K562 (cell line): ENCODE measurements at regions not wholly inside any gene's neighbourhood (a gene's known extent, or its start where the extent isn't known, plus 50 kb on each side); places are given as distances from the start of the nearest gene placed in this dataset.

ENCODE experiments used
- ATAC-seq: fragments of 200-7000 bp; cut with Tn5 transposase; 3 replicates; pipeline ENCODE4 v1.9.1; 2020; ENCODE audit warnings: moderate library complexity
- BruUV-seq: library from RNA; stranded (reverse); fragments of 400-500 nt; replicated peaks from 2 replicates; lab custom pipeline; 2021; lab: Mats Ljungman, UMichigan
- CTCF ChIA-PET: fragments of 300-600 bp; formaldehyde crosslinking; extraction: SDS; loops from one replicate; lab custom pipeline; 2021; ENCODE audit warnings: low intra/inter-chr PET ratio; lab: Yijun Ruan, JAX
- POLR2A ChIA-PET: fragments of 300-600, 350-650 bp; sonication (Branson Sonifier 250); formaldehyde crosslinking; extraction: SDS; loops from one replicate; lab custom pipeline; 2021; ENCODE audit warnings: antibody characterized with exemption, inconsistent platforms; lab: Yijun Ruan, JAX
- DNase-seq, 4 experiments: peaks; one replicate each; pipeline versions ENCODE4 v3.0.0 to v3.0.0-alpha.2; 2011 to 2018; ENCODE audit warnings: low spot score in 3 of 4, mixed read lengths in 3 of 4; ENCODE audit errors: extremely low read depth in 1 of 4
- FAIRE-seq: peaks from 2 replicates; lab custom pipeline; 2011; peaks lifted over from hg19 to GRCh38; lab: Jason Lieb, UNC
- H2AFZ ChIP-seq: 2 replicates; pipeline ENCODE4 v1.6.0; 2011; ENCODE audit warnings: low read depth, low read length, control low read depth, inconsistent platforms
- H3K27ac ChIP-seq: fragments of 200-600 bp; 3 replicates; pipeline ENCODE4 v1.8.0; 2011; ENCODE audit warnings: low read depth, mild to moderate bottlenecking, control low read depth, inconsistent platforms, low read length, moderate library complexity, mixed read lengths; ENCODE audit errors: extremely low read depth
- H3K27me3 ChIP-seq, 2 experiments: fragments of 300-600 bp in 1 of 2; 2 replicates in 1 of 2; 3 replicates in 1 of 2; pipeline versions ENCODE4 v1.6.0 to v1.8.0; 2011; ENCODE audit warnings: inconsistent platforms in 2 of 2, low read length in 2 of 2, mild to moderate bottlenecking in 1 of 2, mixed read lengths in 1 of 2, moderate library complexity in 1 of 2; ENCODE audit not compliant: control insufficient read depth in 2 of 2, insufficient read depth in 2 of 2
- H3K36me3 ChIP-seq: fragments of 300-600 bp; 3 replicates; pipeline ENCODE4 v1.8.0; 2011; ENCODE audit warnings: mild to moderate bottlenecking, low read length, inconsistent platforms; ENCODE audit not compliant: control insufficient read depth, insufficient read depth
- H3K4me1 ChIP-seq, 2 experiments: fragments of 200-600 bp in 1 of 2; replicated peaks in 1 of 2; 2 replicates in 1 of 2; 3 replicates in 1 of 2; pipeline versions ENCODE4 v1.5.1 to v1.8.0; 2011; ENCODE audit warnings: inconsistent platforms in 2 of 2, low read length in 2 of 2, mild to moderate bottlenecking in 1 of 2, mixed read lengths in 1 of 2, moderate library complexity in 1 of 2; ENCODE audit not compliant: control insufficient read depth in 2 of 2, insufficient read depth in 2 of 2
- H3K4me2 ChIP-seq: 2 replicates; pipeline ENCODE4 v1.6.1; 2011; ENCODE audit warnings: low read length, control low read depth, inconsistent platforms, mixed read lengths; ENCODE audit not compliant: insufficient read depth
- H3K4me3 ChIP-seq: fragments of 200-600 bp; sonication (generic), shearing (Covaris generic); 2 replicates; pipeline ENCODE4 v1.5.1; 2016; ENCODE audit warnings: control low read depth, inconsistent platforms
- H3K79me2 ChIP-seq: fragments of 200-600 bp; 3 replicates; pipeline ENCODE4 v1.8.0; 2011; ENCODE audit warnings: low read length, inconsistent platforms; ENCODE audit not compliant: control insufficient read depth, insufficient read depth
- H3K9ac ChIP-seq, 2 experiments: 2 replicates each; pipeline versions ENCODE4 v1.6.0 to v1.6.1; 2011; ENCODE audit warnings: low read depth in 2 of 2, low read length in 2 of 2, control low read depth in 1 of 2, inconsistent platforms in 1 of 2, mild to moderate bottlenecking in 1 of 2, mixed read lengths in 1 of 2; ENCODE audit not compliant: insufficient read depth in 1 of 2
- H3K9me1 ChIP-seq: one replicate; pipeline ENCODE4 v1.6.0; 2011; ENCODE audit warnings: inconsistent platforms, mild to moderate bottlenecking, low read length, moderate library complexity; ENCODE audit not compliant: control insufficient read depth, insufficient read depth
- H3K9me3 ChIP-seq: replicated peaks from 2 replicates; pipeline ENCODE4 v1.5.1; 2011; ENCODE audit warnings: low read depth, low read length, inconsistent platforms; ENCODE audit not compliant: control insufficient read depth, insufficient read depth
- H4K20me1 ChIP-seq: replicated peaks from 2 replicates; pipeline ENCODE4 v1.6.1; 2011; ENCODE audit warnings: low read length, inconsistent platforms, mixed read lengths; ENCODE audit not compliant: control insufficient read depth, insufficient read depth
- FIP1L1 ChIP-seq: fragments of 200-400 bp; formaldehyde crosslinking; IDR thresholded peaks from 2 replicates; pipeline ENCODE4 v1.6.1; 2018; ENCODE audit warnings: mild to moderate bottlenecking, low read depth, low read length; ENCODE audit not compliant: poor library complexity, severe bottlenecking
- NCOA1 ChIP-seq: fragments of 450-650 bp; IDR thresholded peaks from 2 replicates; pipeline ENCODE4 v1.6.1; 2016; ENCODE audit warnings: low read depth
- RAD21 ChIP-seq, 2 experiments: fragments of 250-450 bp in 1 of 2; fragments of 450-650 bp in 1 of 2; sonication (Bioruptor Pico) in 1 of 2; formaldehyde crosslinking in 1 of 2; IDR thresholded peaks in 1 of 2; conservative IDR thresholded peaks in 1 of 2; 2 replicates each; pipeline versions ENCODE4 v1.4.0 to v1.8.0; 2020 to 2022; ENCODE audit warnings: mild to moderate bottlenecking in 2 of 2, moderate library complexity in 1 of 2
- SMC3 ChIP-seq: conservative IDR thresholded peaks from 2 replicates; pipeline ENCODE4 v1.6.1; 2011; ENCODE audit warnings: low read depth, low read length, improper control_type of control experiment; ENCODE audit not compliant: insufficient read depth
- ZNF217 ChIP-seq: sonication (generic); formaldehyde crosslinking; IDR thresholded peaks from 2 replicates; pipeline ENCODE4 v1.8.0; 2022; ENCODE audit warnings: mild to moderate bottlenecking, missing genetic modification reagents
- WGBS: fragments of 100-300 bp; shearing (Covaris generic); methylation state at CpG from one replicate; pipeline ENCODE4 v1.1.6; 2016; ENCODE audit warnings: low coverage, mixed read lengths; ENCODE audit not compliant: insufficient coverage; ENCODE audit errors: missing lambda C conversion rate; 5-methylcytosine and 5-hydroxymethylcytosine counted together
- in situ Hi-C: fragments of 300-500 bp; cut with MboI; formaldehyde crosslinking; loops from 4 replicates; pipeline ENCODE4 v1.15.0; 2018; ENCODE audit warnings: inconsistent platforms, mixed read lengths
- intact Hi-C: fragments of 100-400 bp; cut with micrococcal nuclease; formaldehyde crosslinking; loops from 2 replicates; pipeline ENCODE4 v1.14.2; 2022
- TF ChIP-seq, protein P1 (sequence below), 2 experiments: fragments of 450-650 bp; formaldehyde crosslinking in 1 of 2; IDR thresholded peaks; 2 replicates each; pipeline versions ENCODE4 v1.4.0 to v1.6.1; 2014 to 2020; ENCODE audit warnings: mild to moderate bottlenecking in 2 of 2, borderline replicate concordance in 1 of 2, low read depth in 1 of 2
- TF ChIP-seq, protein P2 (sequence below), 3 experiments: IDR thresholded peaks in 2 of 3; conservative IDR thresholded peaks in 1 of 3; 2 replicates each; pipeline ENCODE4 v1.5.1; 2011 to 2012; ENCODE audit warnings: low read length in 3 of 3, mild to moderate bottlenecking in 3 of 3, control low read depth in 2 of 3, improper control_type of control experiment in 1 of 3, inconsistent platforms in 1 of 3, low read depth in 1 of 3, mixed read lengths in 1 of 3, moderate library complexity in 1 of 3; ENCODE audit not compliant: insufficient read depth in 2 of 3

DNA sequence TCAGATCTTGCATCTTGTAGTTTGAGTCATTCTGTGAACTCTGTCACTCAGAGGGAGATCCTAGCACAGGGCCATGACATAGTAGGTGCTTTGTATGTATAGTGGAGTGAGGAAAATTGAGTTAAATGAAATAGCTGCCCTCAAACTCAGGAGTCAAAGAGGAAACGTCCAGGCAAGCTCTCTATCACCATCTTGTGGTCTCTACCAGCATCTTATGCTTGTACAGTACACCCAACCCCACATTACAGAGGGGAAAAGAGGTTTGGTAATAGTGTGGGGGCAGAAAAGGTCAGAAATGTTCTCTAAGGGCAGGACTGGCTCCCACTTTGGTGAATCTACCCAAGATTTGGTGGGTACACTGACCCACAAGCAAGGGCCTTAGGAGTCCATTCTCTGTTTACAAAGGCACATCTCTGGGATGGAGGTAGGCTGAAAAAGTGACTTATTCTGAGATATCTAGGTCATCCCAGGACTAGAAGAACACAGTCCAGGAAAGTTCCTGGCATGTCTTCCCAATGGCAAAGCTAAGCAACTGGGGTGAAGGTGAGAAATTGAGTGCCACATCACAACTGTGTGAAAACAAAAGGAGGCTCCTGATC, 131.8 kb downstream of the OR13H1 start:
- ATAC-seq: peak; percentile 86
- no peaks in the 10 kb centered on the region for H3K9me3 ChIP-seq
- no peaks in the 10 kb centered on the region for H3K36me3 ChIP-seq
- no TSS peak for BruUV-seq
- CTCF ChIA-PET: no interaction called here
- H3K27ac ChIP-seq: no peak overlapping the region
- WGBS: 0% methylated on average over 1 of the region's 1 CpG
- no peaks in the 10 kb centered on the region for H3K4me1 ChIP-seq
- H3K4me2 ChIP-seq: no peak overlapping the region
- in situ Hi-C loops (loop anchor here (5.0 to 10.0 kb wide), 2 partner anchors 167 to 701 kb away; no protein-coding TSS in a partner anchor), intact Hi-C loops (loop anchor here (5.0 to 10.0 kb wide), 4 partner anchors 608 to 1613 kb away; no protein-coding TSS in a partner anchor)
- no peaks in the 10 kb centered on the region for H3K79me2 ChIP-seq
- no peaks in the 10 kb centered on the region for H4K20me1 ChIP-seq
- FAIRE-seq: peak; percentile 75
- no peak overlapping the region for H3K4me3 ChIP-seq
- POLR2A ChIA-PET: interaction anchor here (0.7 to 0.8 kb wide), 2 partner anchors 183 to 608 kb away, joined by 3 to 4 read pairs; no protein-coding TSS in a partner anchor
- H3K27me3 ChIP-seq: peaks cover 0 to 6% of the 10 kb centered on the region in 2 experiments; a peak in 2 of 5 replicates
- no peak overlapping the region for H2AFZ ChIP-seq
- peak; percentile 32 to 46 (median 40) for DNase-seq
- H3K9ac ChIP-seq: no peak overlapping the region
- TF ChIP-seq FIP1L1: no peak
- no peak for TF ChIP-seq ZNF217 (CRISPR knock-in tag)
- TF ChIP-seq RAD21 (CRISPR knock-in tag; conservative IDR thresholded peaks at IDR 0.05 in 1 of 2, IDR thresholded peaks at IDR 0.05 in 1 of 2): peak; percentile 31 to 66; a peak in 3 of 4 replicates
- TF ChIP-seq, protein P1, sequence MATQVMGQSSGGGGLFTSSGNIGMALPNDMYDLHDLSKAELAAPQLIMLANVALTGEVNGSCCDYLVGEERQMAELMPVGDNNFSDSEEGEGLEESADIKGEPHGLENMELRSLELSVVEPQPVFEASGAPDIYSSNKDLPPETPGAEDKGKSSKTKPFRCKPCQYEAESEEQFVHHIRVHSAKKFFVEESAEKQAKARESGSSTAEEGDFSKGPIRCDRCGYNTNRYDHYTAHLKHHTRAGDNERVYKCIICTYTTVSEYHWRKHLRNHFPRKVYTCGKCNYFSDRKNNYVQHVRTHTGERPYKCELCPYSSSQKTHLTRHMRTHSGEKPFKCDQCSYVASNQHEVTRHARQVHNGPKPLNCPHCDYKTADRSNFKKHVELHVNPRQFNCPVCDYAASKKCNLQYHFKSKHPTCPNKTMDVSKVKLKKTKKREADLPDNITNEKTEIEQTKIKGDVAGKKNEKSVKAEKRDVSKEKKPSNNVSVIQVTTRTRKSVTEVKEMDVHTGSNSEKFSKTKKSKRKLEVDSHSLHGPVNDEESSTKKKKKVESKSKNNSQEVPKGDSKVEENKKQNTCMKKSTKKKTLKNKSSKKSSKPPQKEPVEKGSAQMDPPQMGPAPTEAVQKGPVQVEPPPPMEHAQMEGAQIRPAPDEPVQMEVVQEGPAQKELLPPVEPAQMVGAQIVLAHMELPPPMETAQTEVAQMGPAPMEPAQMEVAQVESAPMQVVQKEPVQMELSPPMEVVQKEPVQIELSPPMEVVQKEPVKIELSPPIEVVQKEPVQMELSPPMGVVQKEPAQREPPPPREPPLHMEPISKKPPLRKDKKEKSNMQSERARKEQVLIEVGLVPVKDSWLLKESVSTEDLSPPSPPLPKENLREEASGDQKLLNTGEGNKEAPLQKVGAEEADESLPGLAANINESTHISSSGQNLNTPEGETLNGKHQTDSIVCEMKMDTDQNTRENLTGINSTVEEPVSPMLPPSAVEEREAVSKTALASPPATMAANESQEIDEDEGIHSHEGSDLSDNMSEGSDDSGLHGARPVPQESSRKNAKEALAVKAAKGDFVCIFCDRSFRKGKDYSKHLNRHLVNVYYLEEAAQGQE (IDR thresholded peaks at IDR 0.05; ENCODE audit: borderline replicate concordance): peak; percentile 8; the same call in 1 of the 2 replicates
- TF ChIP-seq, protein P1 (CRISPR knock-in tag; IDR thresholded peaks at IDR 0.05; ENCODE audit: low read depth): no peak
- TF ChIP-seq, protein P2, sequence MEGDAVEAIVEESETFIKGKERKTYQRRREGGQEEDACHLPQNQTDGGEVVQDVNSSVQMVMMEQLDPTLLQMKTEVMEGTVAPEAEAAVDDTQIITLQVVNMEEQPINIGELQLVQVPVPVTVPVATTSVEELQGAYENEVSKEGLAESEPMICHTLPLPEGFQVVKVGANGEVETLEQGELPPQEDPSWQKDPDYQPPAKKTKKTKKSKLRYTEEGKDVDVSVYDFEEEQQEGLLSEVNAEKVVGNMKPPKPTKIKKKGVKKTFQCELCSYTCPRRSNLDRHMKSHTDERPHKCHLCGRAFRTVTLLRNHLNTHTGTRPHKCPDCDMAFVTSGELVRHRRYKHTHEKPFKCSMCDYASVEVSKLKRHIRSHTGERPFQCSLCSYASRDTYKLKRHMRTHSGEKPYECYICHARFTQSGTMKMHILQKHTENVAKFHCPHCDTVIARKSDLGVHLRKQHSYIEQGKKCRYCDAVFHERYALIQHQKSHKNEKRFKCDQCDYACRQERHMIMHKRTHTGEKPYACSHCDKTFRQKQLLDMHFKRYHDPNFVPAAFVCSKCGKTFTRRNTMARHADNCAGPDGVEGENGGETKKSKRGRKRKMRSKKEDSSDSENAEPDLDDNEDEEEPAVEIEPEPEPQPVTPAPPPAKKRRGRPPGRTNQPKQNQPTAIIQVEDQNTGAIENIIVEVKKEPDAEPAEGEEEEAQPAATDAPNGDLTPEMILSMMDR (IDR thresholded peaks at IDR 0.05 in 2 of 3, conservative IDR thresholded peaks at IDR 0.05 in 1 of 3; ENCODE audit: insufficient read depth in 2 of 3, low read depth in 1 of 3, low read length in 3 of 3): peak; percentile 49 to 66 (median 60); a peak in 5 of 6 replicates
- no peak for TF ChIP-seq NCOA1
- TF ChIP-seq SMC3: 0 out of 2 replicates have a peak, but pooled peaks have one; percentile 35
- H3K9me1 ChIP-seq: no peaks in the 10 kb centered on the region
